ENCODE measurements at regions not wholly inside any gene's neighbourhood (a gene's known extent, or its start where the extent isn't known, plus 50 kb on each side); places are given as distances from the start of the nearest gene placed in this dataset.
"Not testable (repeated sequence)": the region's sequence is repeated elsewhere in the genome, so short reads cannot be mapped to it uniquely, and the experiment has no call there.

- WGBS, 2 donors = 70 to 73% methylated on average over 2 of the region's 2 CpGs
- Histone ChIP-seq H3K4me3 (no peak overlapping the region), H3K36me3 (no peaks in the 10 kb centered on the region), H3K4me1 (no peaks in the 10 kb centered on the region), H3K27me3 (no peaks in the 10 kb centered on the region), H3K27ac (no peak overlapping the region), H3K9me3 (no peaks in the 10 kb centered on the region)
- no peak for DNase-seq
- TF ChIP-seq CTCF (IDR thresholded peaks at IDR 0.05) (no peak), POLR2AphosphoS5 (IDR thresholded peaks at IDR 0.05) (no peak), EP300 (IDR thresholded peaks at IDR 0.05) (no peak), POLR2A (IDR thresholded peaks at IDR 0.05) (no peak)
- no peak for ATAC-seq (ENCODE audit: low FRiP score in 2 of 2)
Measured at GRCh38 chr16:13629704-13630103, 290.2 kb upstream of the ERCC4 start.

GRCh38 chr16:13630374-13630773 is 289.6 kb upstream of the ERCC4 start:
- H3K27me3 ChIP-seq = no peaks in the 10 kb centered on the region
- H3K4me1 ChIP-seq = no peaks in the 10 kb centered on the region
- H3K27ac ChIP-seq = no peak overlapping the region
- WGBS, 2 donors = 54 to 56% methylated on average over 5 of the region's 5 CpGs
- H3K4me3 ChIP-seq = no peak overlapping the region
- no peak for ATAC-seq (ENCODE audit: low FRiP score in 2 of 2)
- no peak for TF ChIP-seq POLR2AphosphoS5 (IDR thresholded peaks at IDR 0.05)
- no peak for TF ChIP-seq CTCF (IDR thresholded peaks at IDR 0.05)
- TF ChIP-seq EP300 (IDR thresholded peaks at IDR 0.05) = no peak
- TF ChIP-seq POLR2A (IDR thresholded peaks at IDR 0.05) = no peak
- H3K9me3 ChIP-seq = no peaks in the 10 kb centered on the region
- DNase-seq = no peak
- H3K36me3 ChIP-seq = no peaks in the 10 kb centered on the region

GRCh38 chr16:13631213-13631767 is 288.7 kb upstream of the ERCC4 start:
- TF ChIP-seq POLR2A (IDR thresholded peaks at IDR 0.05) = no peak
- TF ChIP-seq POLR2AphosphoS5 (IDR thresholded peaks at IDR 0.05) = no peak
- TF ChIP-seq CTCF (IDR thresholded peaks at IDR 0.05) = no peak
- TF ChIP-seq EP300 (IDR thresholded peaks at IDR 0.05) = no peak
- DNase-seq (no peak), ATAC-seq (ENCODE audit: low FRiP score in 2 of 2) (no peak)
- H3K4me3 ChIP-seq = no peak overlapping the region
- no peaks in the 10 kb centered on the region for H3K27me3 ChIP-seq
- 37 to 53% methylated on average over 2 of the region's 2 CpGs for WGBS, 2 donors
- H3K4me1 ChIP-seq = no peaks in the 10 kb centered on the region
- no peak overlapping the region for H3K27ac ChIP-seq
- H3K9me3 ChIP-seq = no peaks in the 10 kb centered on the region
- H3K36me3 ChIP-seq = no peaks in the 10 kb centered on the region

- Histone ChIP-seq H3K4me3 (no peak overlapping the region), H3K27me3 (no peaks in the 10 kb centered on the region), H3K27ac (no peak overlapping the region), H3K4me1 (no peaks in the 10 kb centered on the region), H3K9me3 (no peaks in the 10 kb centered on the region), H3K36me3 (no peaks in the 10 kb centered on the region)
- ATAC-seq (ENCODE audit: low FRiP score in 2 of 2) (no peak), DNase-seq (no peak)
- 33 to 38% methylated on average over 4 of the region's 4 CpGs for WGBS, 2 donors
- no peak for TF ChIP-seq CTCF (IDR thresholded peaks at IDR 0.05)
- no peak for TF ChIP-seq POLR2A (IDR thresholded peaks at IDR 0.05)
- no peak for TF ChIP-seq EP300 (IDR thresholded peaks at IDR 0.05)
- no peak for TF ChIP-seq POLR2AphosphoS5 (IDR thresholded peaks at IDR 0.05)
Measured at GRCh38 chr16:13631916-13632315, 288.0 kb upstream of the ERCC4 start.

- not testable (repeated sequence) for H3K27me3 ChIP-seq; H3K9me3 ChIP-seq; H3K4me1 ChIP-seq; ATAC-seq (ENCODE audit: low FRiP score in 2 of 2); H3K4me3 ChIP-seq; H3K27ac ChIP-seq; H3K36me3 ChIP-seq; DNase-seq
- 69 to 72% methylated on average over 6 of the region's 6 CpGs for WGBS, 2 donors
Measured at GRCh38 chr16:13632504-13632903, 287.4 kb upstream of the ERCC4 start.

Measured in upper lobe of left lung (tissue), 6 donors.